GM04503 (cell line): ENCODE measurements at regions not wholly inside any gene's neighbourhood (a gene's known extent, or its start where the extent isn't known, plus 50 kb on each side); places are given as distances from the start of the nearest gene placed in this dataset.

Source experiments
- DNase-seq: peaks from one replicate; pipeline ENCODE4 v3.0.0-alpha.2; 2012; ENCODE audit warnings: low read depth

GRCh38 chr11:10387206-10388083 lies 67.6 kb upstream of the AMPD3 start:
- DNase-seq, result peak; percentile 96

DNA sequence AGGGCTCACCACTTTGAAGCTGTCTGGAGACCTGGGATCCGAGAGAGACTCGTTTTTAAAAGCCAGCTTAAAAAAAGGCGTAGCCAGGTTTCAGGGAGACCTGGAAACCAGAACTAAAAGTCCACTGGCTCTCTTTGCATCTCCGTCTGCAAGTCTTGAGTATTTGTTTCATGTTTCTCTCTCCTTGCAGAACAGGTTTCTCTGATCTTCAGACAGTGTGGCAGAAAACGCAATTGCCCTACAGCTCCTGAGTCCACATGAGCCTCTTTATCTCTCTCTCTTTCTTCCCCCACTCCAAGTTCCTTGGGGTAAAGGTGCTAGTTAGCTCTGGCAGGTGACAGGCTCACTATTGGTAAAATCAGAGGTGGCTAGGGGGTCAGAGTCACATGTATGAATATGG lies 67.0 kb upstream of the AMPD3 start:
- DNase-seq, result no peak

GRCh38 chr11:10388574-10388973 lies 66.5 kb upstream of the AMPD3 start:
- no peak for DNase-seq

- DNase-seq, result no peak
Measured at GRCh38 chr11:10390375-10390774, 64.7 kb upstream of the AMPD3 start.

- DNase-seq, result no peak
Measured at GRCh38 chr11:10392095-10393079, 62.7 kb upstream of the AMPD3 start.

DNA sequence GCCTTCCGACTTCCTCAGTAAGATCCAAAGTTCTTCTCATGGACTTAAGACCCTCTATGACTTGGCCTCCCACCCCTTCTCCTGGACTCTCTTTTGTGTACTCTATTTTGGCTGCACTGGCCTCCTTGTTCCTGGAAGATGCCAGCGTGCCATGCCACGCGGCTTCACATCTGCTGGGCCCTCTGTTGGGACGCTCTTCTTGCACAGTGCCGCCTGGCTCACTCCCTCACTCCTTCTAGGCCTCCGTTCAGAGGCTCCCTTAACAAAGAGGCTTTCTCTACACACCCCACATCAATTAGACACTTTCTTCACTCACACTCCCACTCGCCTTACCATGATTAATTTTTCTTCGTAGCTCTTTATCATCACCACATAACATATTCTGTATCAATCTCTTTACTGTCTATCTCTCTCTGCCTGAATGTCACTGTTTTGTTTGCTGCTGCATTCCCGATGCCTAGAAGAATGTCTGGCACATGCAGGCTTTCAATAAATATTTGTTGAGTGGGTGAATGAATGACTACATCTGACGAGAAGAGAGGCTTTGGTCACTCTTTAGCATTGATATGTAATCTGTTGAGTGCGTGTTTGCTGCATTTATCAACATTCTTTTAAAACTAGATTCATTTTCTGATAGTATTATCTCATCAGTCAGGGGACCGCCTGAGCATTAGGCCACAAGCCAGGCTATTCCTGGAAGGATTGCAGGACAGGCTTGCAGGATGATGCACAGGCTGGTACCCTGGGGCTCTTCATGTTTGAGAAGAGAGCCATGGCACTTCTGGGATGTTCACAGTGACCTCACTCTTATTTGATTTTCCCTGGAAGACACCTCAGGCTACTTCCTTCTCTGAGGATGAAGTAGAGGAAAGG lies 60.6 kb upstream of the AMPD3 start:
- DNase-seq, result no peak

- no peak for DNase-seq
Measured at GRCh38 chr11:10395166-10395897, 59.7 kb upstream of the AMPD3 start.

- DNase-seq, result no peak
Measured at GRCh38 chr11:10396771-10397170, 58.3 kb upstream of the AMPD3 start.

DNA sequence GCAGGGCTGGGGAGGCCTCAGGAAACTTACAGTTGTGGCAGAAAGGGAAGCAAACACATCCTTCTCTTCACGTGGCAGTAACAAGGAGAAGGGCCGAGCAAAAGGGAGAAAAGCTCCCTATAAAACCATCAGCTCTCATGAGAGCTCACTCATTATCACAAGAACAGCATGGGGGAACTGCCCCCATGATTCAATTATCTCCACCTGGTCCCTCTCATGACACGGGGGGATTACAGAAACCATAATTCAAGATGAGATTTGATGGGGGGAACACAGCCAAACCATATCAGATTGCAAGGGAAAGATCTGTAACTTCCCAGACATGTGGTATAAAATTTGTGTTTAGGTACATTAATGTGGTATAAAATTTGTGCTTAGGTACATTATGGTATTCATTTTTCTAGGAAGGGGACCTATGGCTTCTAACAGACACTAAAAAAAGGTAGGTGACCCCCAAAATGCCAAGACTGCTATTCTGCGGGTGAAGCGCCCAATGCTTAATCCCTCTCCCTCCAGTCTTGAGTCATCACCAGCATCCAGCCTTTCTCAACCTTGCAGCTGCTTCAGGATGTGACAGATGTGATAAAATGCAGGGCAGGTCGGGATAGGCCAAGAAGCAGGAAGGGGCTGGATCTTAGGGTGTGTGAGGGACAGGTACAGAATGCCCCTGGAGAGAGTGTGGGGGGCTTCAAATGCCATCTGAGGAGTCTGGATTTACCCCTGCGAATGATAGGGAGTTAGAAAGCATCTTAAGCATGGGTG lies 57.7 kb upstream of the AMPD3 start:
- no peak for DNase-seq

- no peak for DNase-seq
Measured at GRCh38 chr11:10398525-10398924, 56.5 kb upstream of the AMPD3 start.

DNA sequence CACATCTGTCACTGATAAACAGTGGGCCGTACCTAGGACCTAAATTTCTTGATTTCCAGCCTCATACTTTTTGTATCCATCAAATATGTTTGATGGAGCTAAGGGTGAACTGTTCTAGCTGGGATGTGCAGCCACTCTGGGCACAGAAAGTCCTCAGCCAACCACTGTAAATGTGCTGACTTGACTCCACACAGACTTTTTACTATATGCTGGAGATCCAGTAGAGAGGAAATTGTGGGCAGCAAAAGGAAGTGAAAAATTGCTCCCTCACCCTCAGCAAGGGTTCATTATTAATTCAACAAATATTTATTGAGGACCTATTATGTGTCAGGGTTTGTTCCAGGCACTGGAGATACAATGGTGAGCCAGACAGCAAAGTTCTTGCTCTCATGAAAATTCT lies 54.2 kb upstream of the AMPD3 start:
- no peak for DNase-seq

DNA sequence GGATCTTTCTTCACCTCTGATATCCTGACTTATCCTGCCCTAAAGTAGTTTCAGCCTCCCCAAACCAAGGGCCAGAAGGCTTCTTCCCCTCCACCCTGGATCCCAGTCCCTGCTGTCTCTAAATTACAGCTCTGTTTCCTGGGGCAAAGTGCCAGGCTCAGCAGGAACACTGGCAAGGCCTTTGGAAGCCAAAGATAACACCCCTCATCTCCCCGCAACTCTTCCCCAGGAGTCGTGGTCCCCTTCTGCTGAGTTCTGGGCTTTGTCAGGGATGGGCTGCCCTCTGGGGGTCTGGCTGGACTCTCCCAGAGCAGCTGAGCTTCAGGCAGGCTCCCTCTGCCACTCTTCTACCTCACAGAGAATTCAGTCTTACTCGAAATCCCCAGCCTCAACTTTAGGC lies 53.8 kb upstream of the AMPD3 start:
- DNase-seq, result no peak

DNA sequence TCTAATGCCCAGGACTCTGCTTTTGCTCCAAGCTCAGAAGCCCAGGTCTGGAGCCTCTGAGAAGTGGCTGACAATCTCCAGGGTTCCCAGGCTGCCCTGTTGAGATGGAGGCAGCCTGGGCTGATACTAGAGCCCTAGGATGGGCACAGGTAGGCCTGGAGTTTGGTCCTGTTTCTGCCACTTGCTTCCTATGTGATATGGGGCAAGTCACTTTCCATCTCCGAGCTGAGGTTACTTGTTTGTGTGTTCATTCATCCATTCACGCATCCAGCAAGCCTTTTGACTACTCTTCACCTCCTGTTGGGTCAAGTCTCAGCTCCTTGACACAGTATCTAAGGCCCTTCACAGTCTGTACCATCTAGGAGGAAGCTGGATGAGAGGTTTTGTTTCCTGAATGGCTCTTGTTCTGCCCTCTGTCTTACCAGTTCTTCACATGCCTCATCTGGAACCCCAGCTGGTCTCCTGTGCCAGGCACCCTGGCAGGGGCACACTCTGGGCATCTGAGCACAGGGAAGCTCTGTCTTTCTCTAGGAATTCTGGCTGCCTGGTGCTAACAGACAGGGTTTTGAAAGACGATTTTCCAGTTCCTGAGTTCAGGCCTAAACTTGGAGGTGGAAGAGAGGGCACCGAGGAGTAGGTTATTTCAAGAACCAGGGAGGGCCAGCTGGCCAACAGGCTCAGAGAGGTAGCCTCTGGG lies 53.2 kb upstream of the AMPD3 start:
- no peak for DNase-seq
